NCI-H187 treated with DMSO at 0.1 percent for 48 hours (cell line): ENCODE measurements at regions not wholly inside any gene's neighbourhood (a gene's known extent, or its start where the extent isn't known, plus 50 kb on each side); places are given as distances from the start of the nearest gene placed in this dataset.

Experiments
- DNase-seq: peaks from one replicate; lab custom pipeline; 2025; lab: John Stamatoyannopoulos, UW

GRCh38 chr6:142500250-142500786 is 198.5 kb downstream of the ADGRG6 start:
- DNase-seq, result no peak

GRCh38 chr6:142501795-142502194 is 200.0 kb downstream of the ADGRG6 start:
- no peak for DNase-seq

- no peak for DNase-seq
Observed at GRCh38 chr6:142507065-142507464, 205.3 kb downstream of the ADGRG6 start.

- DNase-seq, result no peak
Observed at GRCh38 chr6:142510211-142510610, 208.4 kb downstream of the ADGRG6 start.

GRCh38 chr6:142518126-142518525 is 216.3 kb downstream of the ADGRG6 start:
- DNase-seq, result no peak

- no peak for DNase-seq
Observed at GRCh38 chr6:142518761-142519160, 217.0 kb downstream of the ADGRG6 start.

- DNase-seq, result no peak
Observed at GRCh38 chr6:142521791-142522190, 220.0 kb downstream of the ADGRG6 start.

- DNase-seq, result no peak
Observed at GRCh38 chr6:142523515-142524375, 221.9 kb downstream of the ADGRG6 start.

GRCh38 chr6:142530566-142530965 is 228.8 kb downstream of the ADGRG6 start:
- no peak for DNase-seq

GRCh38 chr6:142531727-142532126 is 229.9 kb downstream of the ADGRG6 start:
- DNase-seq, result no peak

GRCh38 chr6:142534076-142534475 is 232.3 kb downstream of the ADGRG6 start:
- no peak for DNase-seq

- no peak for DNase-seq
Observed at GRCh38 chr6:142534484-142534883, 232.7 kb downstream of the ADGRG6 start.

- DNase-seq, result no peak
Observed at GRCh38 chr6:142537612-142538478, 236.0 kb downstream of the ADGRG6 start.

- DNase-seq, result no peak
Observed at GRCh38 chr6:142542704-142543233, 241.0 kb downstream of the ADGRG6 start.

- DNase-seq, result no peak
Observed at GRCh38 chr6:142543606-142544005, 241.8 kb downstream of the ADGRG6 start.

GRCh38 chr6:142544199-142544838 is 242.5 kb downstream of the ADGRG6 start:
- DNase-seq, result no peak

- DNase-seq, result no peak
Observed at GRCh38 chr6:142545147-142545546, 243.3 kb downstream of the ADGRG6 start.

GRCh38 chr6:142548566-142548965 is 246.8 kb downstream of the ADGRG6 start:
- DNase-seq, result no peak

- no peak for DNase-seq
Observed at GRCh38 chr6:142550310-142551063, 248.7 kb downstream of the ADGRG6 start.

- no peak for DNase-seq
Observed at GRCh38 chr6:142551274-142551811, 249.5 kb downstream of the ADGRG6 start.

GRCh38 chr6:142558786-142559185 is 257.0 kb downstream of the ADGRG6 start:
- no peak for DNase-seq
